Neural cell (in vitro differentiated cells): ENCODE measurements at regions not wholly inside any gene's neighbourhood (a gene's known extent, or its start where the extent isn't known, plus 50 kb on each side); places are given as distances from the start of the nearest gene placed in this dataset.

Experiments used
- CTCF ChIP-seq: fragments of 450-650 bp; IDR thresholded peaks from 2 replicates; pipeline ENCODE4 v1.5.1; 2014; ENCODE audit warnings: antibody characterized with exemption, mild to moderate bottlenecking, moderate library complexity; ENCODE audit not compliant: poor library complexity, severe bottlenecking
- EP300 ChIP-seq: fragments of 450-650 bp; conservative IDR thresholded peaks from 2 replicates; pipeline ENCODE4 v1.6.1; 2014; ENCODE audit warnings: antibody characterized with exemption, mild to moderate bottlenecking, moderate library complexity; ENCODE audit not compliant: poor library complexity, severe bottlenecking
- EZH2 ChIP-seq: fragments of 200-600, 300-800 bp; shearing (Covaris generic), sonication (generic); IDR thresholded peaks from 2 replicates; pipeline ENCODE4 v1.6.1; 2014; ENCODE audit warnings: antibody characterized with exemption, low read length, borderline replicate concordance, mild to moderate bottlenecking; ENCODE audit not compliant: insufficient read depth, poor library complexity, severe bottlenecking
- MXI1 ChIP-seq: fragments of 450-650 bp; conservative IDR thresholded peaks from 2 replicates; pipeline ENCODE4 v1.6.1; 2014; ENCODE audit warnings: antibody characterized with exemption, mild to moderate bottlenecking; ENCODE audit not compliant: poor library complexity, severe bottlenecking
- POLR2AphosphoS5 ChIP-seq: IDR thresholded peaks from 2 replicates; pipeline ENCODE4 v1.6.1; 2012
- RAD21 ChIP-seq: fragments of 450-650 bp; conservative IDR thresholded peaks from 2 replicates; pipeline ENCODE4 v1.6.1; 2014; ENCODE audit warnings: antibody characterized with exemption, mild to moderate bottlenecking, moderate library complexity
- REST ChIP-seq: IDR thresholded peaks from 2 replicates; pipeline ENCODE4 v1.6.1; 2012; ENCODE audit warnings: borderline replicate concordance
- SMC3 ChIP-seq: fragments of 450-650 bp; conservative IDR thresholded peaks from 2 replicates; pipeline ENCODE4 v1.6.1; 2014; ENCODE audit warnings: antibody characterized with exemption, mild to moderate bottlenecking, moderate library complexity; ENCODE audit not compliant: poor library complexity

- TF ChIP-seq POLR2AphosphoS5 (no peak), CTCF (no peak), EP300 (no peak), RAD21 (no peak), EZH2 (no peak), REST (no peak), SMC3 (no peak), MXI1 (no peak)
Observed at GRCh38 chr7:121449329-121449728, 53.2 kb upstream of the FAM3C start.
